HG02981 (cell line): ENCODE measurements at regions not wholly inside any gene's neighbourhood (a gene's known extent, or its start where the extent isn't known, plus 50 kb on each side); places are given as distances from the start of the nearest gene placed in this dataset.

Experiments
- ATAC-seq: cut with Tn5 transposase; IDR thresholded peaks from one replicate; pipeline ENCODE4 v1.9.1; 2021; ENCODE audit warnings: mild to moderate bottlenecking, moderate library complexity; ENCODE audit not compliant: unreplicated experiment

DNA sequence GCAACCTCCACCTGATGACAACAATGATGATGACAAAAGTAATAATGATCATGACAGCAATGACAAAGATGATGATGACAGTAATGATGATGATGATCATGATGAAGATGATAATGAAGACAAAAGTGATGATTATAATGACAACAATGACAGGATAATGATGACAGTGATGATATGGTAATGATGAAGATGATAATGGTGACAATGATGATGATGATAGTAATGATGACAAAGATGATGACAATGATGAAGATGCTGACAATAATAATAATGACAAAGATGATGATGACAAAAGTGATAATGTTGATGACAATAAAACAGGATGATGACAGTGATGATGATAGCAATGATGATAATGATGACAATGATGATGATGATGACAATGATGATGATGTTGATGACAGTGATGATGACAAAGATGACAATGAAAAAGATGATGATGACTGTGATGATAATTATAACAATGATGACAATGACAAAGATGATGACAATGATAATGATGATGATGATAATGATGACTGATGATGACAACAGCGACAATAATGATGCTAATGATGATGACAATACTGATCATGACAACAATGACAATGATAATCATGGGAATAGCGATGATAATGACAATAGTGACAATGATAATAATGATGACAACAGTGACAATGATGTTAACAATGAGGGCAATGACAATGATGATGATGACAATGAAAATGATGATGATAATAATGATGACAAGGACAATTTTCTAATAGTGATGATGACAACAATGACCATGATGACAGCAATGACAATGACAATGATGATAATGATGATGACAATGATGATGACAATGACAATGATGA lies 1106.5 kb upstream of the AUTS2 start:
- no peak for ATAC-seq

GRCh38 chr7:68492359-68492690 lies 1106.0 kb upstream of the AUTS2 start:
- ATAC-seq, result no peak

DNA sequence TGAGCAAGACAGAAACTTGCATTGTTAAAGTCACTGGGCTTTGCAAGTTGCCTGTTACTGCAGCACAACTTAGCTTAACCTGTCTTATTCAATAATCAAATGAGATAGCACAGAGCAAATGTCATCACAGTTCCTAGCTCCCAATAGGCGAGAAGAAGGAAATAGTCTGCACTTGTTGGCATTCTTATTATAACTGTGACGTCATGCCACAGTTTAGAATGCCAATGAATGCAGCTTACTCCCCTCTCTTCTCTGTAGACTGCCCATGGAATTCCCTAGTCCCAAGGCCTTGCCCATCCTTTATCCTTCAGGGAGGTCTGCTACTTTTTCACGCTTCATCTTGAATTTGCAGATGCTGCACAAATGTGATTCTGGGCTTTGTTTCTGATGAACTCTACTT lies 1094.9 kb upstream of the AUTS2 start:
- ATAC-seq, result no peak

DNA sequence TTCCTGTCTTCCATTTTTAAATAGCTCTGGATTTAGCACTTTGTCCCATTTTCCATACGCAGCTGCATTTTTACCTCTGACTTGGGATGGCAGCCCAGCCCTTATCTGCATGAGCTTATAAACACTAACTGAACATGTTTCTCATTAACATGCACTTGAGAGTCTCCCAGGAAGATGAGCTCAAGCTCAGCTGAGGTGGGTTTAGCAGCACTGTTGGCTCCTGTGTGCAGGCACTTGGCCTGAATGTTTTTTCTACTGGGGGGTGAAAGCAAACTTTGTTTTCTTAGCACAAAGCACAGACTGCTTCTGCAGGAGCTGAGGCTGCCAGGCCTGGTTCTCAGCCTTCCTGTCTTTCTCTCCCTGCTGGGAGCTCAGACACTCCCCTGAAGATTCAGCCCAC lies 1093.6 kb upstream of the AUTS2 start:
- no peak for ATAC-seq

DNA sequence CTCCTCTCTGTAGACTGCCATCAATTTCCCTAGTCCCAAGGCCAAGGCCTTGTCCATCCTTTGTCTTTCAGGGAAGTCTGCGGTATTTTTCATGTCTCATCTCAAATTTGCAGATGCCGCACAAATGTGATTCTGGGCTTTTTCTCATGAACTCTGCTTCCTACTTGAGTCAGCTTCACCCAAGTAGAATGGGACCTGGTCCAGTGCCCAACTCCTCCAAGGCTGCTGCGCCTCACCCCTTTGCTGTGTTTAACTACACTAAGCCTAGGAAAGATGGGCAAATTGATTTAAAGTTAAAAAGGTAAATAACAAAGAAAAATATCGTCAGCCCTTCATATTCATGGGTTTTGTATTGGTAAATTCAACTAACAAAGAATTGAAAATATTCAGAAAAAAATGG lies 1092.6 kb upstream of the AUTS2 start:
- ATAC-seq, result no peak

- no peak for ATAC-seq
These were observed 1090.6 kb upstream of the AUTS2 start for GRCh38 chr7:68507668-68508067.

GRCh38 chr7:68509054-68509453 lies 1089.2 kb upstream of the AUTS2 start:
- no peak for ATAC-seq

DNA sequence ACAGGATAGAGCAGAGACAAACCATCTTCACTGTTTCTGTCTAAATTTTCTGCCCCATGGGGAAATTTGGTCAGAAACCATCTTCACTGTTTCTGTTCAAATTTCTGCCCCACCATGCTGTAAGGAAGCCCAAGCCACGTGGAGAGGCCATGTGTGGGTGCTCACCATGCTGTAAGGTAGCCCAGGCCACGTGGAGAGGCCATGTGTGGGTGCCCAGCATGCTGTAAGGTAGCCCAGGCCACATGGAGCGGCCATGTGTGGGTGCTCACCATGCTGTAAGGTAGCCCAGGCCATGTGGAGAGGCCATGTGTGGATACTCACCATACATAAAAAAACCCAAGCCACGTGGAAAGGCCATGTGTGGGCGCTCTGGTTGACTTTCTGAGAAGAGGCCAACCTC lies 1088.7 kb upstream of the AUTS2 start:
- ATAC-seq, result no peak

DNA sequence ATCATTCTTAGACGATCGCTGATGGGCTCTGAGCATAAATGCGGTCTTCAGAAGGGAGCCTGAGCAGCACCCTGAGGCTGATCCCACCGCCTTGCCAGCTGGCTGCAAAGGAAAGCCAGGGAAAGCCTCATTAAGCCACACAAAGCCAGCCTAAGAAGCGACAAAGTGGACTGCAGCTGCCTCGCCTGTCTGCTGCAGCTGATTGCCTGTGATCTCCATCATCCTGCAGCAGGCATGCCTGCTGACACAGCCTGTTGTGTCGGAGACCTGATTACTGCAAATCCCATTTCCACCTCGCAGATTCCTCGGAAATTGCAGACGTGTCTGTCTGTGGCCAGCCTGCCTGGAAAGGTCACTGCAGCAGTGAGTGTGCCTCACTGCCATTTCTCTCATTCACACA lies 1087.0 kb upstream of the AUTS2 start:
- no peak for ATAC-seq

DNA sequence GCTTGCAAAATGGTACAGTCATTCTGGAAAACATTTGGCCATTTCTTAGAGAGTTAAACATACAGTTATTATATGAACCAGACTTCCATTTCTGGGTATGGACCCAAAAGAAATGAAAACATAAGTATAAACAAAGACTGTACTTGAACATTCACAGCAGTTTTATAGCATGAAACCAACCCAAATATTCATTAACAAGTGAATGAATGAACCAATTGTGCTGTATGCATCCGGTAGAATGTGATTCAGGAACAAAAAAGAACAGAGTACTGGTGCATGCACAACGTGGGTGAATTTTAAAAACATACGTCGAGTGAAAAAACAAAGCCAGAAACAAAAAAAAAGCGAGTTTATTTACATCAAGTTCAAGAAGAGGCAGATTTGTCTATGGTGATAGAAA lies 1085.8 kb upstream of the AUTS2 start:
- no peak for ATAC-seq

DNA sequence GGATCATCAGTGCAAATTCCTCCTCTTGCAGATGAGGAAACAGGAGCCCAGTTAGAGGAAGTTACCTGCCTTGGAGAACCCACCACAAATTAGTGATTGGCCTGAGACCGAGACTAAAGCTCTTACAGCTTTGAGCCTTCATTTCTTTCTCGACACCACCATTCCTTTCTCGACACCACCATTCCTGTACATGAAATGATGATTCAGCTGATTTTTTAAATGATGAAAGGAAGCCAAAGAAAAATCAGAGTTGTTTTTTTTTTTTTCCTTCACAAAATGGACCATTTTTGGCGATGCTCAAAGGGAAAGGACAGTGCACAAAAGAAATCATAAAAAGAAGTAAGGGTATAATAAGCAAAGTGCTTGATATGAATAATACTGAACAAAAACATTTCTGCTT lies 1080.2 kb upstream of the AUTS2 start:
- no peak for ATAC-seq

GRCh38 chr7:68524126-68524525 lies 1074.1 kb upstream of the AUTS2 start:
- no peak for ATAC-seq

DNA sequence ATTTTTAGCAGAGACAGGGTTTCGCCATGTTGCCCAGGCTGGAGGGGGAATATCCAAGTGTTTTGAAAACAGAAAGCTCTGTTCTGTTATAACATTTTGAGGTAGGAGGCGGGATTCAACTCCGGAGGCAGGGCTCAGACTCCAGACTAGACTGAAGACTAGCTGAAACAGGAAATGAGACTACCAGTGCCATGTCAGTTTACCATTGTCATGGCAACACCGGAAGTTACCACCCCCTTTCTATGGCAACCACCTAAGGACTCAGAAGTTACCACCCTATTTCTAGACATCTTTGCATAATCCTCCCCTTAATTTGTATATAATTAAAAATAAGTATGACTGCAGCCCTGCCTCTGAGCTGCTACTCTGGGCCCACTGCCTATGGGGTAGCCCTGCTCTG lies 1069.1 kb upstream of the AUTS2 start:
- ATAC-seq, result no peak

DNA sequence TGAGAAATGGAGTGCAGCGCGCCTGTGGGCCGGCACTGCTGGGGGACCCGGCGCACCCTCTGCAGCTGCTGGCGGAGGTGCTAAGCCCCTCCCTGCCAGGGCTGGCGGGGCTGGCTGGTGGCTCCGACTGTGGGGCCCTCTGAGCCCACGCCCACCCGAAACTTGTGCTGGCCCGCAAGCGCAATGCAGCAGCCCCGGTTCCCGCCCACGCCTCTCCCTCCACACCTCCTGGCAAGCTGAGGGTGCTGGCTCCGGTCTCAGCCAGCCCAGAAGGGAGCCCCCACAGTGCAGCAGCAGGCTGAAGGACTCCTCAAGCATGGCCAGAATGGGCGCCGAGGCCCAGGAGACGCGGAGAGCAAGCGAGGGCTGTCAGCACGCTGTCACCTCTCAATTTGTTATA lies 1063.0 kb upstream of the AUTS2 start:
- ATAC-seq, result no peak

- no peak for ATAC-seq
These were observed 1061.1 kb upstream of the AUTS2 start for GRCh38 chr7:68537051-68537773.

GRCh38 chr7:68537774-68538071 lies 1060.6 kb upstream of the AUTS2 start:
- ATAC-seq, result no peak

GRCh38 chr7:68542831-68543230 lies 1055.4 kb upstream of the AUTS2 start:
- ATAC-seq, result no peak

DNA sequence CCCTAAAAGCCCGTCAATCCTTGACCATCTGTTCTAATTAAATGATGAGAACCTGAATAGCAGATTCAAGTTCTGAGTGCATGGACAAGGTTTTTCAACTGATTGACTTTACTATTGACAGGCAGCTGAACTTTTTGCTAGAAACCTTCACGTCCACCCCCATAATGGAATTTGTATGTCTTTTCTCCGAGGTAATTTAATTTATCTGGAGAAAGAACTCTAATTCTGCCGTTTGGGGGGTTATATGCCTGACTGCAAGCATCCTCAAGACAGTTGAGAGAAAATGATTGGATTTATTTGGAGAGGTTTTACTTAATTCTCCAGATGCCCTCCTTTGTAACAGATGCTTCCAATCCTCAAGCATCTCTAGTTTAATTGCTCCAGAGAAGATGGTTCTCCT lies 1053.4 kb upstream of the AUTS2 start:
- ATAC-seq, result no peak

- no peak for ATAC-seq
These were observed 1051.1 kb upstream of the AUTS2 start for GRCh38 chr7:68547181-68547580.

GRCh38 chr7:68547799-68548198 lies 1050.5 kb upstream of the AUTS2 start:
- no peak for ATAC-seq

GRCh38 chr7:68550027-68550426 lies 1048.2 kb upstream of the AUTS2 start:
- no peak for ATAC-seq

- no peak for ATAC-seq
These were observed 1047.6 kb upstream of the AUTS2 start for GRCh38 chr7:68550635-68551034.

- ATAC-seq, result no peak
These were observed 1041.7 kb upstream of the AUTS2 start for GRCh38 chr7:68556537-68556936.
